Bronchial epithelial cell (primary cell): ENCODE measurements at regions not wholly inside any gene's neighbourhood (a gene's known extent, or its start where the extent isn't known, plus 50 kb on each side); places are given as distances from the start of the nearest gene placed in this dataset.
"Not testable (repeated sequence)": the region's sequence is repeated elsewhere in the genome, so short reads cannot be mapped to it uniquely, and the experiment has no call there.

Experiments used
- DNase-seq: peaks from one replicate; pipeline ENCODE4 v3.0.0-alpha.2; 2010; ENCODE audit warnings: low read depth
- FAIRE-seq: peaks from 2 replicates; lab custom pipeline; 2011; peaks lifted over from hg19 to GRCh38; lab: Jason Lieb, UNC
- H3K27me3 ChIP-seq: 2 replicates; pipeline ENCODE4 v1.5.1; 2011; ENCODE audit warnings: low read length; ENCODE audit not compliant: control insufficient read depth, insufficient read depth
- H3K36me3 ChIP-seq: 2 replicates; pipeline ENCODE4 v1.5.1; 2011; ENCODE audit warnings: low read length; ENCODE audit not compliant: control insufficient read depth, insufficient read depth
- H3K4me3 ChIP-seq: 2 replicates; pipeline ENCODE4 v1.5.1; 2011; ENCODE audit warnings: mild to moderate bottlenecking, low read depth, low read length, control low read depth
- CTCF ChIP-seq: IDR thresholded peaks from 2 replicates; pipeline ENCODE4 v1.5.1; 2011; ENCODE audit warnings: mild to moderate bottlenecking, moderate library complexity, low read length, control low read depth, inconsistent platforms; ENCODE audit not compliant: insufficient read depth, severe bottlenecking

DNA sequence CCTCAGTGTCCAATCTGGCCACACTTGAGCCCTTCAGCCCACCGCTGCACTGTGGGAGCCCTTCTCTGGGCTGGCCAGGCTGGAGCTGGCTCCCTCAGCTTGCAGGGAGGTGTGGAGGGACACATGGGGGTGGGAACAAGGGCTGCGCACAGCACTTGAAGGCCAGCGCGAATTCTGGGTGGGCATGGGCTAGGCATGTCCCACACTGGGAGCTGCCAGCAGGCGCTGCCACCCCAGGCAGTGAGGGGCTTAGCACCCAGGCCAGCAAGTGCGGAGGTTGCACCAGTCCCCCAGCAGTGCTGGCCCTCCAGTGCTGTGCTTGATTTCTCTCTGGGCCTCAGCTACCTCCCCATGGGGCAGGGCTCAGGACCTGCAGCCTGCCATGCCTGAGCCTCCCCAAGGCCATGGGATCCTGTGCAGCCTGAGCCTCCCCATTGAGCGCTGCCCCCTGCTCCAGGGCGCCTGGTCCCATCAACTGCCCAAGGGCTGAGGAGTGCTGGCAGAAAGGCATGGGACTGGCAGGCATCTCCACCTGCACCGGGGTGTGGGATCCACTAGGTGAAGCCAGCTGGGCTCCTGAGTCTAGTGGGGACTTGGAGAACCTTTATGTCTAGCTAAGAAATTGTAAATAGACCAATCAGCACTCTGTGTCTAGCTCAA, 148.2 kb downstream of the EMB start:
- Histone ChIP-seq H3K27me3 (no peaks in the 10 kb centered on the region), H3K36me3 (no peaks in the 10 kb centered on the region), H3K4me3 (no peak overlapping the region)
- no peak for FAIRE-seq
- DNase-seq: no peak
- no peak for TF ChIP-seq CTCF

- not testable (repeated sequence) for H3K27me3 ChIP-seq, FAIRE-seq, H3K4me3 ChIP-seq, H3K36me3 ChIP-seq, DNase-seq
Measured at GRCh38 chr5:50280461-50280860, 160.6 kb downstream of the EMB start.
